Activated CD4-positive, alpha-beta memory T cell treated with anti-CD3 and anti-CD28 coated beads for 36 hours (primary cell): ENCODE measurements at regions not wholly inside any gene's neighbourhood (a gene's known extent, or its start where the extent isn't known, plus 50 kb on each side); places are given as distances from the start of the nearest gene placed in this dataset.
"Not testable (repeated sequence)": the region's sequence is repeated elsewhere in the genome, so short reads cannot be mapped to it uniquely, and the experiment has no call there.

Experiments used
- CTCF ChIA-PET: fragments of 350-600 bp; sonication (Branson Sonifier 250); formaldehyde crosslinking; loops from one replicate; lab custom pipeline; 2021; ENCODE audit warnings: antibody characterized with exemption, inconsistent platforms; lab: Charles Lee
- POLR2A ChIA-PET: fragments of 350-600 bp; sonication (Branson Sonifier 250); formaldehyde crosslinking; loops from one replicate; lab custom pipeline; 2021; ENCODE audit warnings: antibody characterized with exemption; lab: Charles Lee
- DNase-seq: peaks from one replicate; pipeline ENCODE4 v3.0.0-alpha.2; 2020
- H3K27ac Mint-ChIP-seq: one replicate; pipeline ENCODE4 v1.8.0; 2021; ENCODE audit warnings: mixed read lengths
- H3K27me3 Mint-ChIP-seq: one replicate; pipeline ENCODE4 v1.8.0; 2021; ENCODE audit warnings: mixed read lengths
- H3K36me3 Mint-ChIP-seq: one replicate; pipeline ENCODE4 v1.8.0; 2021; ENCODE audit warnings: mixed read lengths
- H3K4me1 Mint-ChIP-seq: one replicate; pipeline ENCODE4 v1.8.0; 2021; ENCODE audit warnings: low read depth, mixed read lengths
- H3K4me3 Mint-ChIP-seq: one replicate; pipeline ENCODE4 v1.8.0; 2021; ENCODE audit warnings: mild to moderate bottlenecking, mixed read lengths
- H3K9me3 Mint-ChIP-seq: one replicate; pipeline ENCODE4 v1.8.0; 2021; ENCODE audit warnings: mixed read lengths
- intact Hi-C: fragments of 100-400 bp; cut with micrococcal nuclease; formaldehyde crosslinking; loops from one replicate; pipeline ENCODE4 v1.15.1; 2023

GRCh38 chr21:38905752-38906151 is 100.0 kb downstream of the ETS2 start:
- no peaks in the 10 kb centered on the region for H3K4me1 Mint-ChIP-seq
- no peak for DNase-seq
- no peaks in the 10 kb centered on the region for H3K36me3 Mint-ChIP-seq
- no peak overlapping the region for H3K4me3 Mint-ChIP-seq
- ChIA-PET CTCF (no interaction called here), POLR2A (no interaction called here)
- H3K27ac Mint-ChIP-seq: no peak overlapping the region
- intact Hi-C loops: no loop called here
- peaks cover 2% of the 10 kb centered on the region for H3K27me3 Mint-ChIP-seq
- H3K9me3 Mint-ChIP-seq: peaks cover 3% of the 10 kb centered on the region

DNA sequence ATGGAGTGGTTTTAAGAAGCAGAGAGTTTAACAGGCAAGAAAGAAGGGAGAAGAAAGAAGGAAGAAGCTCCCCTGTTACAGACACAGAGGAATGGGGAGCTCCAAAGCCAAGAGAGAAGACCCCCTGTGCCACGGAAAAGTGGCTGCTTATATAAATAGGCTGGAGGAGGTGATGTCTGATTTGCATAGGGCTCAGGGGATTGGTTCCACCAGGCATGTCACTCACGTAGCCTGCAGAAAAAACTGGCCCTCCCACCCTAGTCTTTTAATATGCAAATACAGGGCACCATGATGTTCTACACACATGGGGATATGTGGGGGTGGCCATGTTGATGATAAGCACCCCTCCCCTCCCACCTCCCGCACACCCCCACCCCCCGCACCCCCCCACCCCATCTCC is 99.6 kb downstream of the ETS2 start:
- no peak overlapping the region for H3K27ac Mint-ChIP-seq
- POLR2A ChIA-PET: no interaction called here
- H3K36me3 Mint-ChIP-seq: no peaks in the 10 kb centered on the region
- H3K4me1 Mint-ChIP-seq: no peaks in the 10 kb centered on the region
- peaks cover 2% of the 10 kb centered on the region for H3K27me3 Mint-ChIP-seq
- DNase-seq: no peak
- no peak overlapping the region for H3K4me3 Mint-ChIP-seq
- intact Hi-C loops: no loop called here
- CTCF ChIA-PET: no interaction called here
- peaks cover 3% of the 10 kb centered on the region for H3K9me3 Mint-ChIP-seq

- H3K27me3 Mint-ChIP-seq: peaks cover 2% of the 10 kb centered on the region
- intact Hi-C loops: no loop called here
- ChIA-PET POLR2A (no interaction called here), CTCF (no interaction called here)
- no peak for DNase-seq
- peaks cover 8% of the 10 kb centered on the region for H3K9me3 Mint-ChIP-seq
- no peaks in the 10 kb centered on the region for H3K4me1 Mint-ChIP-seq
- H3K27ac Mint-ChIP-seq: no peak overlapping the region
- H3K36me3 Mint-ChIP-seq: no peaks in the 10 kb centered on the region
- H3K4me3 Mint-ChIP-seq: no peak overlapping the region
These were observed 98.0 kb downstream of the ETS2 start for GRCh38 chr21:38903690-38904139.

- intact Hi-C loops: no loop called here
- Mint-ChIP-seq H3K9me3 (peaks cover 8% of the 10 kb centered on the region), H3K27ac (no peak overlapping the region), H3K36me3 (no peaks in the 10 kb centered on the region), H3K4me3 (no peak overlapping the region), H3K4me1 (no peaks in the 10 kb centered on the region), H3K27me3 (peaks cover 2% of the 10 kb centered on the region)
- DNase-seq: no peak
- ChIA-PET POLR2A (no interaction called here), CTCF (no interaction called here)
These were observed 97.1 kb downstream of the ETS2 start for GRCh38 chr21:38902608-38903445.

GRCh38 chr21:38900499-38900898 is 94.8 kb downstream of the ETS2 start:
- intact Hi-C loops: no loop called here
- no peaks in the 10 kb centered on the region for H3K4me1 Mint-ChIP-seq
- CTCF ChIA-PET: no interaction called here
- no peak overlapping the region for H3K4me3 Mint-ChIP-seq
- H3K27ac Mint-ChIP-seq: no peak overlapping the region
- peaks cover 8% of the 10 kb centered on the region for H3K9me3 Mint-ChIP-seq
- H3K27me3 Mint-ChIP-seq: peaks cover 2% of the 10 kb centered on the region
- POLR2A ChIA-PET: no interaction called here
- no peaks in the 10 kb centered on the region for H3K36me3 Mint-ChIP-seq
- no peak for DNase-seq

DNA sequence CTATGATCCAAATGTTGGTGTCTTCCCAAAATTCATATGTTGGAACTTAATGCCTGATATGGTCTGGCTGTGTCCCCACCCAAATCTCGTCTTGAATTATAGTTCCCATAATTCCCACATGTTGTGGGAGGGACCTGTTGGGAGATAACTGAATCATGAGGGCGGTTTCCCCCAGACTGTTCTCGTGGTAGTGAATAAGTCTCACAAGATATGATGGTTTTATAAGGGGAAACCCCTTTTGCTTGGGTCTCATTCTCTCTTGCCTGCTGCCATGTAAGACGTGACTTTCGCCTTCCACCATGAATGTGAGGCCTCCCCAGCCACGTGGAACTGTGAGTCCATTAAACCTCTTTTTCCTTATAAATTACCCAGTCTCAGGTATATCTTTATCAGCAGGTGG is 94.3 kb downstream of the ETS2 start:
- H3K4me3 Mint-ChIP-seq, CTCF ChIA-PET, H3K36me3 Mint-ChIP-seq, H3K27me3 Mint-ChIP-seq, DNase-seq, intact Hi-C loops, H3K27ac Mint-ChIP-seq, H3K4me1 Mint-ChIP-seq, H3K9me3 Mint-ChIP-seq, POLR2A ChIA-PET: not testable (repeated sequence)

DNA sequence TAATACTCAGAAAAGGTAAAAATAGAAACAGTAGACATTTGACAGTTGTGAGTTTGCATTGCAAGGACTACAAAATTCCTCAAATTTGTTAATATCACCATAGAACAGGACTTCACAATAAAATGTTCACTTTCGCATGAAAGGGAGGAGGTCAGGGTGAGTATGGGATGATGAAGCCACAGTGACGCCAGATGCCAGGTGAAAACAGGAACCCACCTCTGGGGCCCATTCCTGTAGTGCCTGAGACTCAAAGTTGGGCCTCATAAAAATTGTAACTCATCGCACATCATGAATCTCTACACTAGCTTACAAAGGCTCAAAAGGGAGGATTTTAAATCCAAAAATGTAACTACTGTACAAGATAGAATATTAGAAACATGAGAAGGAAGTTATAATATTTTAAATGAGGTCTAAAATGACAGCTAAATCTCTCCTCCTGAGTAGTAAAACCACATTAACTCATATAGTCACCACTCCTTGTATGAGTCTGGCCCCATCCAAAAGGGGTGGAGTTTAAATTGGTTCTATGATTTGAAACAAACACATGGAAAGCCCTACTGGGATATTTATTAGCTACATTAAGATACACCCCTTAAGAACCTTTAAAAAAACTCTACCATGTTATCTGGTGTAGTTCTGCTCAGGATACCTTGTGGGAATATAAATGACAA is 93.7 kb downstream of the ETS2 start:
- no peaks in the 10 kb centered on the region for H3K4me1 Mint-ChIP-seq
- CTCF ChIA-PET: no interaction called here
- no peak overlapping the region for H3K27ac Mint-ChIP-seq
- intact Hi-C loops: no loop called here
- no peak overlapping the region for H3K4me3 Mint-ChIP-seq
- H3K36me3 Mint-ChIP-seq: no peaks in the 10 kb centered on the region
- H3K27me3 Mint-ChIP-seq: peaks cover 6% of the 10 kb centered on the region
- no peak for DNase-seq
- H3K9me3 Mint-ChIP-seq: peaks cover 8% of the 10 kb centered on the region
- POLR2A ChIA-PET: no interaction called here

GRCh38 chr21:38898422-38899096 is 92.8 kb downstream of the ETS2 start:
- intact Hi-C loops: no loop called here
- Mint-ChIP-seq H3K9me3 (peaks cover 8% of the 10 kb centered on the region), H3K27ac (no peak overlapping the region), H3K4me3 (no peak overlapping the region), H3K4me1 (no peaks in the 10 kb centered on the region), H3K36me3 (no peaks in the 10 kb centered on the region), H3K27me3 (peaks cover 4% of the 10 kb centered on the region)
- DNase-seq: no peak
- ChIA-PET POLR2A (no interaction called here), CTCF (no interaction called here)

- ChIA-PET CTCF (no interaction called here), POLR2A (no interaction called here)
- H3K36me3 Mint-ChIP-seq: no peaks in the 10 kb centered on the region
- intact Hi-C loops: no loop called here
- H3K4me1 Mint-ChIP-seq: no peaks in the 10 kb centered on the region
- no peak overlapping the region for H3K4me3 Mint-ChIP-seq
- H3K27me3 Mint-ChIP-seq: peaks cover 7% of the 10 kb centered on the region
- no peak overlapping the region for H3K27ac Mint-ChIP-seq
- no peak for DNase-seq
- H3K9me3 Mint-ChIP-seq: peaks cover 8% of the 10 kb centered on the region
These were observed 92.0 kb downstream of the ETS2 start for GRCh38 chr21:38897532-38898421.

DNA sequence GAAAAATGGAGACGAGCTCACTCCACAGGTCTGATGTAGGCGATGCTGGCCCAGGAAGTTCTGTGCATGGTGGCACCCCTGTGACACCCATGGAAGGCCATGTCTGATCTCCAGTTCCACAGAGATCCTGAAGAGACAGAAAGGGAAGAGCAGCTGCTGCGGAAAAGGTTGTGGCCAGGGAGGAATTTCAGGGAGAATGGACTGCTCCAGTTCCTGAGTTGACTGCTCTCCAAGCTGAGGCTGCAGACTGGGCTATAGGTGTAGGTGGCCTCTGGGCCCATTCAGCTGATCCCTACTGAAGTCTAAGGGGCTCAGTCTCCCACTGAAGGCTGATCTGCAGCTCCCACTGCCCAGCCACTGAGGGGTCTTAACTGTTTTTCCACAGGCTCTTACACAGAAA is 89.2 kb downstream of the ETS2 start:
- Mint-ChIP-seq H3K27ac (no peak overlapping the region), H3K9me3 (peaks cover 2% of the 10 kb centered on the region), H3K36me3 (no peaks in the 10 kb centered on the region), H3K4me1 (no peaks in the 10 kb centered on the region), H3K27me3 (peaks cover 15% of the 10 kb centered on the region), H3K4me3 (no peak overlapping the region)
- CTCF ChIA-PET: no interaction called here
- intact Hi-C loops: no loop called here
- no peak for DNase-seq
- POLR2A ChIA-PET: no interaction called here

DNA sequence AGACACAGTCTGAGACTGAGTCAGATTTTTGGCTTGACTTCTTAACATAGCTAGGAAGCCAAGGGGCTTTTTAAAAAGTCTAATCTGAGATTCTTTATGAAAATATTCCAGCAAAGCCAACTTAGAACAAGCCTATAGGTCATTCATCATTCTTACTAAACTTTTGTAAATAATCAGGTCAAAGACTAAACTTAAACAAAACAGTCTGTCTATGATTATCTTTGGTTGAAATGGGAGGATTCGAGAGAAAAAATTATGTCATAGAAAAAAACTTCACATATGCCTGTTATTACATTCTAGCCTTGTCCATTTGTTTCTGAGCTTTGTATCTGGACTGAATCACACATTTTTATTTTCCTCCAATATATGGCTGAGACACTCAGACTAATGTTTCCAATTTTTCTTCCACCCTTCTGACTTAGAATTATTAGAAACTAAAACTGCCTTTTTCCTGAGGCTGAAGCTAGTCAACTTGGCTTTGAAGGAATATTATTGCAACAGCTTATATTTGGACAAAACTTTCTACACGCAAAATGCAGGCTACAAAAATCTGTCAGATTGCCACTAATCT is 83.3 kb downstream of the ETS2 start:
- no peak overlapping the region for H3K27ac Mint-ChIP-seq
- peaks cover 36% of the 10 kb centered on the region for H3K27me3 Mint-ChIP-seq
- POLR2A ChIA-PET: no interaction called here
- peaks cover 2% of the 10 kb centered on the region for H3K36me3 Mint-ChIP-seq
- H3K4me3 Mint-ChIP-seq: no peak overlapping the region
- intact Hi-C loops: no loop called here
- CTCF ChIA-PET: no interaction called here
- H3K4me1 Mint-ChIP-seq: no peaks in the 10 kb centered on the region
- H3K9me3 Mint-ChIP-seq: peaks cover 15% of the 10 kb centered on the region
- no peak for DNase-seq
